ENCODE measurements at regions not wholly inside any gene's neighbourhood (a gene's known extent, or its start where the extent isn't known, plus 50 kb on each side); places are given as distances from the start of the nearest gene placed in this dataset.

DNA sequence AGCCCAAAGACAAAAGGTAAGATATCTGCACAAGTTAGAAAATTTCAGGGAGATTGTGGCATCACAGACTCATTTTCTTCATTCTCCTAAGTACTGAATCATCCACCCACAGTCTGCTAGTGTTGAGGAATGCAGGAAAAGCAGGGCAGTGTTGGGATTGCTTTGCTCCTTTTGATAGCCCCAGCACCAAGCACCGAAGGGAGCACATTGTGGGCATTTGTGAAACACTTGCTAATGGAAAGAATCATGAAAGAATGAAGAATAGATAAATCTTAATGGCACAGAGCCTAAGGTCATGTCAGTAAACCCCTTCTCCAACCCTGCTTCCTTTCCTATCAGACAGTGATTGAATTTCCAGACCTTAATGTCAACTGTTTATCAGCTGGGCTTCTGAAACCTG, 103.1 kb upstream of the GPRIN3 start:
- no peak for DNase-seq
- Histone ChIP-seq H4K91ac (ENCODE audit: insufficient read length, low read depth, low read length) (no peak overlapping the region), H3K23ac (ENCODE audit: insufficient read length, low read depth, low read length) (no peak overlapping the region), H2AFZ (ENCODE audit: low read length) (no peak overlapping the region), H3K79me1 (ENCODE audit: insufficient read depth, low read depth, low read length, poor library complexity, severe bottlenecking) (no peaks in the 10 kb centered on the region), H3K23me2 (ENCODE audit: insufficient read length, low read depth, low read length, poor library complexity, severe bottlenecking) (no peaks in the 10 kb centered on the region), H2BK12ac (ENCODE audit: insufficient read length, low read depth, low read length) (no peak overlapping the region), H2BK15ac (ENCODE audit: low read depth, low read length) (no peak overlapping the region), H3K4me2 (ENCODE audit: insufficient read depth, insufficient read length, low read length) (no peak overlapping the region), H3K27ac (ENCODE audit: insufficient read length, low read depth, low read length) (no peak overlapping the region), H3K27me3 (ENCODE audit: insufficient read depth, low read length) (no peaks in the 10 kb centered on the region), H3K9me3 (ENCODE audit: control insufficient read depth, low read depth, low read length) (no peaks in the 10 kb centered on the region), H2BK5ac (ENCODE audit: insufficient read length, low read length) (no peak overlapping the region), H3K4ac (ENCODE audit: low read depth, low read length) (no peak overlapping the region), H3K56ac (ENCODE audit: insufficient read length, low read depth, low read length) (no peak overlapping the region), H4K8ac (replicated peaks; ENCODE audit: insufficient read length, low read depth, low read length) (no peak overlapping the region), H3K18ac (ENCODE audit: insufficient read length, low read depth, low read length) (no peak overlapping the region), H2AK5ac (ENCODE audit: insufficient read length, low read length) (no peak overlapping the region), H2BK20ac (ENCODE audit: low read depth, low read length, poor library complexity, severe bottlenecking) (no peak overlapping the region), H4K20me1 (ENCODE audit: control insufficient read depth, insufficient read depth, insufficient read length) (no peaks in the 10 kb centered on the region), H3K14ac (ENCODE audit: insufficient read depth, low read length) (no peak overlapping the region), H3K9ac (ENCODE audit: extremely low read depth, insufficient read length, low read length) (no peak overlapping the region), H2BK120ac (ENCODE audit: low read depth, low read length, poor library complexity, severe bottlenecking) (no peak overlapping the region), H3K4me1 (ENCODE audit: insufficient read depth, low read length) (no peaks in the 10 kb centered on the region), H4K5ac (ENCODE audit: insufficient read length, low read depth, low read length) (no peak overlapping the region), H3T11ph (ENCODE audit: low read length) (no peak overlapping the region), H3K79me2 (ENCODE audit: insufficient read depth, low read length) (no peaks in the 10 kb centered on the region)
- H3K36me3 Mint-ChIP-seq (ENCODE audit: insufficient read depth in 1 of 3, low read depth in 3 of 3) = no peaks in the 10 kb centered on the region
- TF ChIP-seq CTCF (conservative IDR thresholded peaks at IDR 0.05) = no peak
- no peak overlapping the region for H3K4me3 Mint-ChIP-seq
- no peak overlapping the region for H3K27ac Mint-ChIP-seq
- no peaks in the 10 kb centered on the region for H3K9me3 Mint-ChIP-seq
- peaks cover 3 to 9% of the 10 kb centered on the region in 2 experiments; a peak in 2 of 4 replicates for H3K4me1 Mint-ChIP-seq
- no CpG with 5 or more reads among the region's 1 CpG for WGBS (ENCODE audit: extremely low coverage, insufficient read length, low lambda C conversion rate)
- H3K27me3 Mint-ChIP-seq (ENCODE audit: low read depth) = no peaks in the 10 kb centered on the region

Data from H9 (cell line).